ENCODE measurements at regions not wholly inside any gene's neighbourhood (a gene's known extent, or its start where the extent isn't known, plus 50 kb on each side); places are given as distances from the start of the nearest gene placed in this dataset.

DNA sequence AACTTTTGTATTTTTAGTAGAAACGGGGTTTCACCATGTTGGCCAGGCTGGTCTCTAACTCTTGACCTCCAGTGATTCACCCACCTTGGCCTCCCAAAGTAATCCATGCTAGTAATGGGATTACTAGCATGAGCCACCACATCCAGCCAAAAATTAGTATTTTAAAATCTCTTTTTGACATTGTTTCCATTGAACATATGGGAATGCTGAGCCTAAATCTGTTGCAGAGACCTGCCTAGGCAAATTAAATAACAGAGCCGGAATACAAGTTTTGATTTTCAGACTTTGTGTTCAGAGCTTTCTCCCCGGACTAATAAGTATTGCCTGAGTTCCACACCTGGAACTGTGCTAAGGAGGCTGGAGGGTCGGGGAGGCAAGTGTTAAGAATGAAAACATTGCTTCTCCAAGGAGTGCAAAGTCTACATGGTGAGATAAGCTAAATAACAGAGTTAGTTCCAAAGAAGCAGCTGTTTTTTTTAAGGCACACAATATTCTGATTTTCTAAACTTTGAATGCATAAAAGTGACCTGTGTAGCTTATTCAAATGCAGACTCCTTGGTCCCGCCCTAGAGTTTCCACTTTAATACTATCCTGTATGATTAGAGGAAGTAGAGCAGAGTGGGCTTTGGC lies 150.6 kb upstream of the CELF4 start:
- ChIA-PET POLR2A (no interaction called here), CTCF (no interaction called here)
- Histone ChIP-seq H3K27me3 (replicated peaks in 2 of 5; ENCODE audit: control insufficient read depth in 4 of 5, insufficient read depth in 5 of 5, low read length in 4 of 5) (no peaks in the 10 kb centered on the region), H3K9me3 (ENCODE audit: control extremely low read depth in 1 of 5, control insufficient read depth in 4 of 5, insufficient read depth in 2 of 5, low read depth in 1 of 5, low read length in 4 of 5) (no peaks in the 10 kb centered on the region), H3K4me3 (ENCODE audit: control insufficient read depth in 1 of 7, extremely low read depth in 1 of 7, insufficient read depth in 4 of 7, low read depth in 2 of 7, low read length in 6 of 7) (no peak overlapping the region), H3K4me1 (ENCODE audit: control extremely low read depth in 1 of 4, control insufficient read depth in 4 of 4, insufficient read depth in 4 of 4, low read length in 3 of 4) (peaks cover 0 to 20% (median 6%) of the 10 kb centered on the region in 4 experiments), H3K36me3 (ENCODE audit: control insufficient read depth in 4 of 4, insufficient read depth in 4 of 4, low read length in 3 of 4) (no peaks in the 10 kb centered on the region), H3K27ac (ENCODE audit: insufficient read depth in 1 of 2, low read depth in 1 of 2, low read length in 2 of 2, poor library complexity in 1 of 2, severe bottlenecking in 2 of 2) (no peak overlapping the region)
- DNase-seq: no peak
- 91% methylated on average over 4 of the region's 5 CpGs for WGBS (ENCODE audit: insufficient coverage)

- Histone ChIP-seq H3K9me3 (ENCODE audit: control extremely low read depth in 1 of 5, control insufficient read depth in 4 of 5, insufficient read depth in 2 of 5, low read depth in 1 of 5, low read length in 4 of 5) (no peaks in the 10 kb centered on the region), H3K4me3 (ENCODE audit: control insufficient read depth in 1 of 7, extremely low read depth in 1 of 7, insufficient read depth in 4 of 7, low read depth in 2 of 7, low read length in 6 of 7) (no peak overlapping the region), H3K27me3 (replicated peaks in 2 of 5; ENCODE audit: control insufficient read depth in 4 of 5, insufficient read depth in 5 of 5, low read length in 4 of 5) (no peaks in the 10 kb centered on the region), H3K4me1 (ENCODE audit: control extremely low read depth in 1 of 4, control insufficient read depth in 4 of 4, insufficient read depth in 4 of 4, low read length in 3 of 4) (peaks cover 0 to 4% (median 0%) of the 10 kb centered on the region in 4 experiments), H3K27ac (ENCODE audit: insufficient read depth in 1 of 2, low read depth in 1 of 2, low read length in 2 of 2, poor library complexity in 1 of 2, severe bottlenecking in 2 of 2) (no peak overlapping the region), H3K36me3 (ENCODE audit: control insufficient read depth in 4 of 4, insufficient read depth in 4 of 4, low read length in 3 of 4) (no peaks in the 10 kb centered on the region)
- ChIA-PET POLR2A (no interaction called here), CTCF (no interaction called here)
- 100% methylated on average over 1 of the region's 3 CpGs for WGBS (ENCODE audit: insufficient coverage)
- no peak for DNase-seq
Observed at GRCh38 chr18:37714691-37715090, 149.1 kb upstream of the CELF4 start.

DNA sequence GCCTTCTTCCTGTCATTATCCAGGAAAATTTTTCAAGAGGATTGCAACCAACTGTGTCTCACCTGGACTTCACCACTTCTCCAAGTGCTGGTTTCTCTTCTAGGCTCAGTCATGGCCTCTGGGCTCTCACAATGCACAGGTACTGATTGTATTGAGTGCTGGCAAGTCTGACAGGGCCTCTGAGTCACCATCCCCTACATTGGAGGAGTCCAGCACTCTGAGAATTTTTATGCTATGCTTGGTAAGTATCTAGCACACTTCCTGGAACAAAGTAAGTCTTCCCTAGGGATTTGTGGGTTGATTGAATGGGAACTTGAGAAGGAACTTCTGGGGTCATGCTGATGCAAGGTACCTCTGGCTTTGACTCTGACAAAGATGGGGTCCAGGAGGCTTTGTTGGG lies 147.2 kb upstream of the CELF4 start:
- H3K27ac ChIP-seq (ENCODE audit: insufficient read depth in 1 of 2, low read depth in 1 of 2, low read length in 2 of 2, poor library complexity in 1 of 2, severe bottlenecking in 2 of 2): no peak overlapping the region
- no peak for DNase-seq
- ChIA-PET POLR2A (no interaction called here), CTCF (no interaction called here)
- no peak overlapping the region for H3K4me3 ChIP-seq (ENCODE audit: control insufficient read depth in 1 of 7, extremely low read depth in 1 of 7, insufficient read depth in 4 of 7, low read depth in 2 of 7, low read length in 6 of 7)
- H3K9me3 ChIP-seq (ENCODE audit: control extremely low read depth in 1 of 5, control insufficient read depth in 4 of 5, insufficient read depth in 2 of 5, low read depth in 1 of 5, low read length in 4 of 5): no peaks in the 10 kb centered on the region
- no peaks in the 10 kb centered on the region for H3K36me3 ChIP-seq (ENCODE audit: control insufficient read depth in 4 of 4, insufficient read depth in 4 of 4, low read length in 3 of 4)
- no peaks in the 10 kb centered on the region for H3K27me3 ChIP-seq (replicated peaks in 2 of 5; ENCODE audit: control insufficient read depth in 4 of 5, insufficient read depth in 5 of 5, low read length in 4 of 5)
- H3K4me1 ChIP-seq (ENCODE audit: control extremely low read depth in 1 of 4, control insufficient read depth in 4 of 4, insufficient read depth in 4 of 4, low read length in 3 of 4): peaks cover 0 to 6% (median 1%) of the 10 kb centered on the region in 4 experiments

DNA sequence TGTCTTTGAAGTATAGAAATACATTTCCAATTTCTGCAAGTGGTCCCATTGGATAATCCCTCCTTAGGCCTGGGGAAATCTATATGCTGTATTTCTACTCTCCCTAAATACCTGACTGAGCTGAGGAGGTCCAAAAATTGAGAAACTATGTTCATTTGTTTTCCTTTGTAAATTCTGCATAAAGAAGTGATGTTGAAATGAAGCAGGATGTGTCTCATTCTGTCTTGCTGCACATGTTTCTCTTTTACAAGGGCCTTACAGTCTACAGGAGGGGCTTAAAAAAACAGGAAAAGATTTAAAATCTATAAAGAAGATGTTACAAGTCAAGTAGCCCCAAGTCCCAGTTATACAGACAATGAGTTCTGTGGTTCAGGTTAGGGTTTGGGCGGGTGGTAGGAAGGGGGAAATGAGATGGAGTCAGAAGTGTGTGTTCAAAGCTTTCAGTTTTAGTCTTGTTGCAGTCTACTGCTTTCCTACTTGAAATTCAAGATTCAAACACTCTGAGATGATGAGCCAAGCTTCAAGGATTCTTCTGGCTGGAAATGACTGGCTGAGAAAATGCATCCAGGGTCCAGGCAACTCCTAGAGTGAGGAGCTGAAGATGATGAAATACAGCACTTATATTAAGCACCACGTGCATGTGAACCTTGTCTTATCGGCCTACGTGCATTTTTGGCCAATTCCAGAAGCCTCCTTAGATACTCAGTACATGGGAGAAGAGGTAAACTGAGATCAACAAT lies 146.3 kb upstream of the CELF4 start:
- CTCF ChIA-PET: interaction anchor here (1.3 kb wide), 1 partner anchor 9 kb away, joined by 3 read pairs; no protein-coding TSS in a partner anchor
- POLR2A ChIA-PET: no interaction called here
- Histone ChIP-seq H3K36me3 (ENCODE audit: control insufficient read depth in 4 of 4, insufficient read depth in 4 of 4, low read length in 3 of 4) (no peaks in the 10 kb centered on the region), H3K27me3 (replicated peaks in 2 of 5; ENCODE audit: control insufficient read depth in 4 of 5, insufficient read depth in 5 of 5, low read length in 4 of 5) (no peaks in the 10 kb centered on the region), H3K4me1 (ENCODE audit: control extremely low read depth in 1 of 4, control insufficient read depth in 4 of 4, insufficient read depth in 4 of 4, low read length in 3 of 4) (peaks cover 0 to 6% (median 1%) of the 10 kb centered on the region in 4 experiments), H3K9me3 (ENCODE audit: control extremely low read depth in 1 of 5, control insufficient read depth in 4 of 5, insufficient read depth in 2 of 5, low read depth in 1 of 5, low read length in 4 of 5) (no peaks in the 10 kb centered on the region), H3K27ac (ENCODE audit: insufficient read depth in 1 of 2, low read depth in 1 of 2, low read length in 2 of 2, poor library complexity in 1 of 2, severe bottlenecking in 2 of 2) (no peak overlapping the region), H3K4me3 (ENCODE audit: control insufficient read depth in 1 of 7, extremely low read depth in 1 of 7, insufficient read depth in 4 of 7, low read depth in 2 of 7, low read length in 6 of 7) (no peak overlapping the region)
- DNase-seq: no peak
- 92% methylated on average over 3 of the region's 4 CpGs for WGBS (ENCODE audit: insufficient coverage)

DNA sequence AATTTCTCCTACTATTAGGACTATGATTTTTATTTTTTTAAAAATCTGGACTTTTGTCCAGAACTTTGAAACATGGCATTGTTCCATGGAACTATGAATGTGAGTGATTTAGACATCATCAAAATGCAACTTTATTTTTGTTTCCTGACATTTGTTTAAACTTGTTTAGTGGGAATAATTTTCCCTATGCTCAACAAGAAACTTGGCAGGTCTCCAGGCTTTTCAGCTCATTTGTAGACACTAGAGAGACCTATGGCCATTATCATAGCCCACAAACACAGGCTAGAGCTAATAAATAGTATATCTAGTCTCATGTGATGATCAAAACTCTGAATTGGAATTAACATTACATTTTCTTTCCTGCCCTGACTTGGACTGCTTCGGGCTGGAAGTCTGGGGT lies 145.1 kb upstream of the CELF4 start:
- ChIA-PET CTCF (no interaction called here), POLR2A (no interaction called here)
- Histone ChIP-seq H3K4me3 (ENCODE audit: control insufficient read depth in 1 of 7, extremely low read depth in 1 of 7, insufficient read depth in 4 of 7, low read depth in 2 of 7, low read length in 6 of 7) (no peak overlapping the region), H3K9me3 (ENCODE audit: control extremely low read depth in 1 of 5, control insufficient read depth in 4 of 5, insufficient read depth in 2 of 5, low read depth in 1 of 5, low read length in 4 of 5) (no peaks in the 10 kb centered on the region), H3K36me3 (ENCODE audit: control insufficient read depth in 4 of 4, insufficient read depth in 4 of 4, low read length in 3 of 4) (no peaks in the 10 kb centered on the region), H3K27ac (ENCODE audit: insufficient read depth in 1 of 2, low read depth in 1 of 2, low read length in 2 of 2, poor library complexity in 1 of 2, severe bottlenecking in 2 of 2) (no peak overlapping the region), H3K4me1 (ENCODE audit: control extremely low read depth in 1 of 4, control insufficient read depth in 4 of 4, insufficient read depth in 4 of 4, low read length in 3 of 4) (peaks cover 0 to 6% (median 1%) of the 10 kb centered on the region in 4 experiments), H3K27me3 (replicated peaks in 2 of 5; ENCODE audit: control insufficient read depth in 4 of 5, insufficient read depth in 5 of 5, low read length in 4 of 5) (no peaks in the 10 kb centered on the region)
- no peak for DNase-seq
- WGBS (ENCODE audit: insufficient coverage): no CpG with 5 or more reads among the region's 1 CpG

- Histone ChIP-seq H3K4me3 (ENCODE audit: control insufficient read depth in 1 of 7, extremely low read depth in 1 of 7, insufficient read depth in 4 of 7, low read depth in 2 of 7, low read length in 6 of 7) (no peak overlapping the region), H3K36me3 (ENCODE audit: control insufficient read depth in 4 of 4, insufficient read depth in 4 of 4, low read length in 3 of 4) (no peaks in the 10 kb centered on the region), H3K27ac (ENCODE audit: insufficient read depth in 1 of 2, low read depth in 1 of 2, low read length in 2 of 2, poor library complexity in 1 of 2, severe bottlenecking in 2 of 2) (no peak overlapping the region), H3K4me1 (ENCODE audit: control extremely low read depth in 1 of 4, control insufficient read depth in 4 of 4, insufficient read depth in 4 of 4, low read length in 3 of 4) (peaks cover 0 to 6% (median 1%) of the 10 kb centered on the region in 4 experiments), H3K9me3 (ENCODE audit: control extremely low read depth in 1 of 5, control insufficient read depth in 4 of 5, insufficient read depth in 2 of 5, low read depth in 1 of 5, low read length in 4 of 5) (no peaks in the 10 kb centered on the region), H3K27me3 (replicated peaks in 2 of 5; ENCODE audit: control insufficient read depth in 4 of 5, insufficient read depth in 5 of 5, low read length in 4 of 5) (no peaks in the 10 kb centered on the region)
- CTCF ChIA-PET: no interaction called here
- no peak for DNase-seq
- POLR2A ChIA-PET: no interaction called here
- WGBS (ENCODE audit: insufficient coverage): 94% methylated on average over 2 of the region's 2 CpGs
Observed at GRCh38 chr18:37709740-37710139, 144.1 kb upstream of the CELF4 start.

GRCh38 chr18:37705016-37705415 lies 139.4 kb upstream of the CELF4 start:
- H3K27ac ChIP-seq (ENCODE audit: insufficient read depth in 1 of 2, low read depth in 1 of 2, low read length in 2 of 2, poor library complexity in 1 of 2, severe bottlenecking in 2 of 2): no peak overlapping the region
- no peaks in the 10 kb centered on the region for H3K27me3 ChIP-seq (replicated peaks in 2 of 5; ENCODE audit: control insufficient read depth in 4 of 5, insufficient read depth in 5 of 5, low read length in 4 of 5)
- 98% methylated on average over 6 of the region's 7 CpGs for WGBS (ENCODE audit: insufficient coverage)
- H3K9me3 ChIP-seq (ENCODE audit: control extremely low read depth in 1 of 5, control insufficient read depth in 4 of 5, insufficient read depth in 2 of 5, low read depth in 1 of 5, low read length in 4 of 5): no peaks in the 10 kb centered on the region
- no peak overlapping the region for H3K4me3 ChIP-seq (ENCODE audit: control insufficient read depth in 1 of 7, extremely low read depth in 1 of 7, insufficient read depth in 4 of 7, low read depth in 2 of 7, low read length in 6 of 7)
- CTCF ChIA-PET: interaction anchor here (1.4 kb wide), 1 partner anchor 15 kb away, joined by 3 read pairs; no protein-coding TSS in a partner anchor
- H3K4me1 ChIP-seq (ENCODE audit: control extremely low read depth in 1 of 4, control insufficient read depth in 4 of 4, insufficient read depth in 4 of 4, low read length in 3 of 4): peaks cover 6 to 16% (median 13%) of the 10 kb centered on the region in 4 experiments
- H3K36me3 ChIP-seq (ENCODE audit: control insufficient read depth in 4 of 4, insufficient read depth in 4 of 4, low read length in 3 of 4): no peaks in the 10 kb centered on the region
- no peak for DNase-seq
- POLR2A ChIA-PET: interaction anchor here (0.7 kb wide), 1 partner anchor 657 kb away, joined by 3 read pairs; no protein-coding TSS in a partner anchor
